Activated CD8-positive, alpha-beta memory T cell treated with anti-CD3 and anti-CD28 coated beads, Interleukin-2, amount 50 U/mL, for 1 hour (primary cell): ENCODE measurements at regions not wholly inside any gene's neighbourhood (a gene's known extent, or its start where the extent isn't known, plus 50 kb on each side); places are given as distances from the start of the nearest gene placed in this dataset.

Experiments
- DNase-seq: peaks from one replicate; pipeline ENCODE4 v3.0.0-alpha.2; 2020; ENCODE audit errors: extremely low read depth

DNA sequence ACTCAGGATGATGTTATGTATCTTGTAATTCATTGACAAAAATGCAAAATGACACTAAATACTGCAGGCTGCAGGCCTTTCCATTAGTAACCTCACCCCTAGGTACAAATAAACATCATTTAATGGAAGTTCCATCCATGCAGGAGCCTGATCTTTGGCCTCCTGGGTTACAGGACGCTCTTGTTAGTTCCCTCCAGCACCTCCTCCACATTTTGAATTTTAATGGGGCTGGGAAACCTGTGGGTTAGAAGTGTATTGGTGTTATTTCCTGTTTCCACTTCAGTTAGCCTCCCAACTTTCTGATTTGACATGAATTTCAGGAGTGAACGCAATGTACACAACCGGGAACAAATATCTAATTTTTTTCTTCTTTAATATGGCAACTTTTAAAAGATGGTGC lies 237.1 kb upstream of the ARGLU1 start:
- no peak for DNase-seq

DNA sequence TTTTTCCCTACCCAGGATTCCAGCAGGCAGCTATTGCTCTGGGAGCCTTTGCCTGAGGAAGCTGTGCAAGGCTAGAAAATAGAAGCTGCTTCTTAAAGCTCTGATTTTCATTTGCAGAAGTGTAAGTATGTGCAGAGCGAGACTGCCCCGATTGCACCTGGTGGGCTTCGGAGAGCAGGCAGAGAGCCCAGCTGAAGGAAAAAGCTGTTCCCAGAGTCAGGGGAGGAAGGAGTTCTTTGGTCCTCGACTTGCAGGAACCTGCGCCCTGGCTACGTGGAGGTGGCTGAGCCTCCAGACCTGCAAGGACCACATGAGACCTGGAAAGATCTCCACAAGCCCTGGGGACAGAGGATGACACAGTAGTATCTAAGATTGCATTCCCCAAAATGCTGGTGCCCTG lies 235.0 kb upstream of the ARGLU1 start:
- no peak for DNase-seq

DNA sequence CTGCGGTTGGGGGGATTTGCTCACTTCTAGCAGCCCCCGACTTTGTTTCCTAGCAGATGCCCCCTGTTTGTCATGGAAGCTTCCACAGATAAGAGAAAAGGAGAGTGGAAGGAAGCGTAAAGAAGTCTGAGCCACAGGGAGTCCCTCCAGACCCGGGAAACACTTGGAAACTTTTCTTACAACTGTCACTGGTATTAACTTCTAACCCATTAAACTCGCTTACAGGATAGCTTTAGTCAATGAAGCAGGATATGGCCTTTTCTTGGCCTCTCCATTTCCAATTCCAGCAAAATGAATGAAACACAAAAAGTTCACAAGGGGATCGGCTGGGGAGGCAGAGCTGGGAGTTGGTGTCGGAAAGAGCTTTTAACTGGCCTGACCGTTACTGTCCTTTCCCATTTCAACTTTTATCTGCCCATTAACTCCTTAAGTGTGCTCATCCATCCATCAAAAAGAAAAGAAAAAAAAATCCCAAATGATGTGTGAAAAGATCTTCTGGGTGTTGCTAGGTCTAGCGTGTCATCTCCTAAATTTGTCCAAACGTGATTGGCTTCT lies 231.9 kb upstream of the ARGLU1 start:
- no peak for DNase-seq

DNA sequence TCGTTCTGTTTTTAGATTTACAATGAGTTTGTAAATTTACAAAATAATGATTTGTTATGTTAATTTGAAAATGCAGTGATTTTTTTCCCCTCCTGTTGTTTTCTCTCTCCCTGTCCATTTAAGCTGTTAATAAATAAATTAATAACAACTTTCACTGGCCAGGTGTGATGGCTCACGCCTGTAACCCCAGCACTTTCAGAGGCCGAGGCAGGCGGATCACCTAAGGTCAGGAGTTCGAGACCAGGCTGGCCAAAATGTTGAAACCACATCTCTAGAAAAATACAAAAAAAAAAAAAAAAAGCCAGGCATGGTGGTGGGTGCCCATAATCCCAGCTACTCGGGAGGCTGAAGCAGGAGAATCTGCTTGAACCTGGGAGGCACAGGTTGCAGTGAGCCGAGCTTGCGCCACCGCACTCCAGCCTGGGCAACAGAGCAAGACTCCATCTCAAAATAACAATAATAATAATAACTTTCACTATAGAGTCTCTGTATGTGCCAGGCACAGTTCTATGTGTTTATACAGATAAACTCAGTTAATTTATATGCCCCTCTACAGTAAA lies 229.2 kb upstream of the ARGLU1 start:
- no peak for DNase-seq

DNA sequence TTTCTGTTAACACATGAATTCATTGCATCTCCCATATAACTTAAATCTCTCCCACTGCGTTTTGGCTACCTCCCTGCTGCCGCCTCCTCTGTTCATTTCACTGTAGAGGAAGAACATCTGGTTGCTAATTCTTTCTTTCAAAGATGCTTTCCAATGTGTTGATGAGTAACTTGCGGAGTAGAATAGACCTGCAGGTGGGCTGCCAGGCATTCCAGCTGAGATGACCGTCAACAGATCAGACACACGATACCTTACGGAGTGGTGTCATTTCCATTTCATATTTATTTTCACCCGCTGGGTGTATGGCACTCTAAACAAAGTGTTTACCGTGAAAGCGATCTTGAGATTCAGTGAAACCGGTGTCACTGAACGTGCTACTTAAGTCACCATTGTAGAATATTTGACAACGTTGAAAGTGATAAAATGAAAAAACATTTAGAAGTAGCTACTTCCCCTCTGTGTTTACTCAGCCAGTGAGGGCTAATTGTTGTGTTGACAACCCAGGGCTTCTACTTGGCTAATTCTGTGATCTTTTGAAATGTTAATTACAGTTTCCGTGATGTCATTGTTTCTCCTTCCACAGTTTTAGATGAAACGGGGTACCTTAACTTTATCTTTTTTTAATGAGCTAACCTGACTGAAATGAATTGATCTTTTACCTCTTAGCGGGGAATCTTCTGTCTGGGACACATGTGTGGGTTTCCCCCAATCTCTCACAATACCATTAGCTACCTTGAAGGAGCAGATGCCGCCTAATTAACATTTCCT lies 228.5 kb upstream of the ARGLU1 start:
- no peak for DNase-seq

DNA sequence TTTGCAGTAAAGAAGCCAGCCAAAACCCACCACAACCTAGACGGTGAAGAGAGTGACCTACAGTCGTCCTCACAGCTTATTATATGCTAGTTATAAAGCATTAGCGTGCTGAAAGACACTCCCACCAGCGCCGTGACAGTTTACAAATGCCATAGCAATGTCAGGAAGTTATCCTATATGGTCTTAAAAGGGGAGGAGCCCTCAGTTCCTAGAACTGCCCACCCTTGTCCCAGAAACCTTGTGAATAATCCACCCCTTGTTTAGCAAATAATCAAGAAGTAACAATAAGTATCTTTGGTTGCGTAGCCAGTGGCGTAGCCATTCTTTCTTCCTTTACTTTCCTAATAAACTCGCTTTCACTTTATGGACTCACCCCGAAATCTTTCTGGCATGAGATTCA lies 227.9 kb upstream of the ARGLU1 start:
- DNase-seq, result no peak

DNA sequence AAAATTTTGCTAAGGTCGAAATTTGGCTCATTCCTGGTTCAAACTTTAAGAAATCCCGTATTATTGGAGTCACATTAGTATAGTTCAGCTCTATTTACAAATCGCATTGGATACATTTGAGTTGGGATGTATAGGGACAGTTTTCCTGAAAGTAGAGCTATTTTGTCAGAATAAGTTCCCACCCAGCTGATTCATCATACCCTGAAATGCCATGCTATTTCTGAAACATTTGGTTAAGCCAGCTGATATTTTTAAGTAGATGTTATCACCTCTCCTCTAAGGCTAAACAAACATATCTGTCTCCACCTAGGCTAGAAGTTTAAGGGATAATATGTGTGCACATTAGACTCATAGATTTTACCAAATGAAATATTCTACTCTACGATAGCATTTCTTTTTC lies 226.2 kb upstream of the ARGLU1 start:
- DNase-seq, result no peak

DNA sequence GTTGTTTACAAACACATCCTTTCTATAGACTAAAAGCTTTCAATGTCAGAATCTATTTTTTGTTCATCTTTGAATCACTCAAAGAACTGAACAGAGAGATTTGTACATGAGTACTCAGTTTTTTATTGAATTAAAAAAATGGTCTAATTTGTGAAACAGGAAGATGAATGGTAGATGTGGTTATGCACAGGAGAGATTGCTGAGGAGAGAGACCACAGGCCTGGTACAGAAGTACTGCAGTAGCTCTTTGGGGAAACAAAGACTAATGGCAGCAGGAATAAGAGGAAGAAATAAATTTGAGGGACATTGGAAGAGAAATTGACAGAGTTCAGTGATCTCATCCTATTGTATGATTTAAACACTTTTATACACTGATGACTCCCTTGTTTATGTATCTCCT lies 222.0 kb upstream of the ARGLU1 start:
- DNase-seq, result no peak

DNA sequence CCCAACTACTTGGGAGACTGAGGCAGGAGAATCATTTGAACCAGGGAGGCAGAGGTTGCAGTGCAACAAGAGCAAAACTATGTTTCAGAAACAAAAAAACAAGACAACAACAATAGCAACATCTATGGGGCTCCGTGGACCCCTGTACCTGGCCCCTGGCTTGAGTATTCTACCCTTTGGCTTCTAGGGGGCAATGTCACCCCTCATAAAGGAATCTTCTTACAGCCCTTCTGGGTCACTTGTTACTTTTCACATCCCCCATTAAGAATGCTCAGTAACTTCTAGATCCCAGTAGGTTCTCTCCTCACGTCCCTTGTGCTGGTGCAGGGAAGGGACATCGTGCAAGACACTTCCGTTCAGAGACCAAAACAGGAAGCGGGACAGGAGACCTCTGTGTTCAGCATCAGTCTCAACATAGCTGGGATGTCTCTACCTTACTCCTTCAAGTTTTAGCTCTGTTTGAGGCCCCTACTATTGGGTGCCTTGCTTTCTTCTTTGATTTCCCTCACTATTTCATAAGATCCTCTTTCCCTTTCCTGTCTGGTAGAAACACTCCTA lies 218.1 kb upstream of the ARGLU1 start:
- DNase-seq, result no peak

DNA sequence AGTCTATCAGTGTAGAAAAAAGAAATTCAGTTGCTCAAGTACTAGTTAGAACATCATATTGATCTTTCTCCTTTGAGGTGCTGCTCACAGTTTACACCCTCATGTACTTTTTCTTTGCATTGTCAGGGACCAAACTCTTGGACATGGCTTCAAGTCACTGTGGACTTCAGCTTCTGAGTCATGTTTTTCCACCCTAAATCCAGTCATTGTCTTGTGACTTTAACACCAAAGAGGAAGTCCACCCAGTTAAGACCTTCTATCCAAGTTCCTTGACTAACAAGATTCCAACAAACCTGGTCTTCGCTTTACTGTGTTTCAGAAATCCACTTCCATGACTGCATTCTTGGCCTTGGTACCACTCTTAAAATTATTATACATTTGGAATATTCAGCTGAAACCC lies 206.7 kb upstream of the ARGLU1 start:
- no peak for DNase-seq

DNA sequence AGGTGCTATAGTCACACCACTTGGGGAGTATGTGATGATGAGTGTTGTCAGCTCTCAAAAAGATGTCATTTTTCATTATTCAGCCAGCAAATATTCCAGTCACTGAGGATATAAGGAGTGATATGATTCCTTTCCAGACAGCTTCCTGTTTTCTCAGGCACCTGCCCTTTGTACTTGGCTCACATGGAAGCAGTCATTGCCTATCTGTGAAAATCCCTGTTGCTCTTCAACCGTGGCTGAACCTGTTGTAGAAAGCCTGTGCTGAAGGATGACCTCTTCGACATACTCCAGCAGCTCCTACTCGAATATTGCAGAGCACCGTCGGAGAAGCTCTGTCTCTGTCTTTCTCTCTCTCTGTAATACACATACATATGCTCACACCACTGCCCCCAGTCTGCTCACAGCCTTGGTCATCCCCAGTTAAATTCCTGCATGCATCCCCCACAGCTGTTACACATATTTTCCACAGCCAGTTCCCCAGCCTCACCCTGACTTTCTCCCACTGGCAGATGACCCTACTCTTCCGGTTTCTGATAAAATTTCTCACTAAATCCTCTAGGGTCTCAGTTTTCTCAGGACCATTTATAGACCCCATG lies 204.2 kb upstream of the ARGLU1 start:
- DNase-seq, result no peak

DNA sequence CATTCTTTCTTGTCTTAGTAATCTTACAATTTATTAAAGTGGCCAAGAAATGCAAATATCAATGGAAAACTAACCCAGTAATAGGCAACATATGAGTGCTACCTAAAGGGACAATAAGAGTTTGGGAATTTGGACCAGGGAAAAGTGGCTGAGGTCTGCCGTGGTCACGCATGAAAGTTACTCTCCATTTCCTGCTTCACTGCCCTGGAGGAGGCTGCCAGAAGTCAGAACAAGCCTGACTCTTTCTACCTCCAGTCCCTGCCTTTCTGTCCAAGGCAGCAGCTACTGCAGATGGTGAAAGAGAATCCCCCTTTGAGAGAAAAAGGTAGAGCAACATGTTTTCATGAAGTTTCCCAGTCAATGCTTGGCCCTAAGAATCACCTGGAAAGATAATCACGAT lies 201.1 kb upstream of the ARGLU1 start:
- no peak for DNase-seq

DNA sequence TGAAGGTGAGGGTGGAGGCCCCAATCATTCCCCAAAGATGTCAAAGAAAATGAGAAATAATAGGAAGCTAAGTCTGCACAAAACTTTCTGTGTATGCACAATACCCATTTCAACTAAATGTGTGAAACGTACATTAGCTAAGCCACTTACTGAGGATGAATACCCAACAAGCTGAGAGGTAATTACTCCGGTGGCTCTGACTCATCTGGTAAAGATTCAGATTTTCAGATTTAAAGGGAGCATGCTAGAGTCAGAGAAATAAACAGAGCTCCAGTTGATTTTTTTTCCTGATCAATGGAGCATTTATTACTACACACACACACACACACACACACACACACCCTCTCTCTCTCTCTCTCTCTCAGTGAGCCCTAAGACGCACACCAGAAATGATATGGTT lies 194.8 kb upstream of the ARGLU1 start:
- no peak for DNase-seq

DNA sequence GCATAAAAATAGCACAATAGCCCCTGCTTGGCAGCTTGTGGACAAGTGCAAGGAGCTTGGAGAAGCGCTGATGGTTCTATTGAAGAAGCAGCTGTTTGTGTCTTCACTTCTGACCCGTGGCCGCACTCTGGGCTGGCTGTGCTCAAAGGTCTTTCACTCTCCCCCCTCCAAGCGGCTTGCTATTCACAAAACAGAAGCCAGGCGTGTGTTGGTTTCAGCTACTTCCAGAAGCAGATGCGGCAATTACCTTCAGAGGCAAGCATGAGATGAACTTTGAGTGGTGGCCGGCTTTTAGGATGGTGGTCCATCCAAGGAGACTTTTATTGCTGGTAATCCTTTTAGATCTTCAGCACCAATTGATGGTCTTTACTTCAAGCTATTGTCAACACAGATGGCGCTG lies 188.5 kb upstream of the ARGLU1 start:
- no peak for DNase-seq

DNA sequence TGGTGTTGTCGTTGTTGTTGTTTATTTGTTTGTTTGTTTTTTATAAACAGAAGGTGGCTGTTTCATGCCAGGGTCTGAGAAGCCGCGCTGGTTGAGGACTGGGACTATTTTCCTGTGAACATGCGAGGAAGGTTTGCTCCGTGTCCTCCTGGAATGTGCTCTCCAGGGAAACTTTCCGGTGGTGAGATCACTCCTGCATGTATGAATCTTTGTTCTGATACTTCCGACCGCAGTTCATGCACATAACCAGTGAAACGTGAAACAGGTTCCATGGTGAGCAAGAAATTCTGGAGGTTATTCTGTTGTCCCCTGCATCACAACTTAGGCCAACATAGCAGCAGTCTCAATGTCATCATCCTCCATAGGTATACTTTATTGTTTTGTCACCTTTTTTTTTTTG lies 187.6 kb upstream of the ARGLU1 start:
- DNase-seq, result no peak

DNA sequence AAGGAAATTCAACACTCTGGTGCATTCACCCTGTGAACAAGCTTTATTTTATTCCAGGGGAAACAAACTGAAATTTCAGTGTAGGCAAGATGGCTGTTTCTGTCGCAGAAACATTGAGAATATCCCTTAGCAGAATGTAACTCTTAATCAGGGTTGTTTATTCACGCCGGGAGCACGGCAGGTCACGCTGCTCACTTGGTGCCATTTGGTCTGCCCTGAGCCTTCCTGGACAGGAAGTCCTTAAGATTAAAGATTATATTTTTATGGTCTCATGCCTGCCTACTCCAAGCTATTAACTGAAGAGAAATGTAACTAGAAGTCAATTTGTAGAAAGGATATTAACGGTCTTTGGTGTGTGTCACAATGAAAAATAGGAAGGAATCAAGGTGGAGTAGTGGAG lies 185.3 kb upstream of the ARGLU1 start:
- DNase-seq, result no peak

DNA sequence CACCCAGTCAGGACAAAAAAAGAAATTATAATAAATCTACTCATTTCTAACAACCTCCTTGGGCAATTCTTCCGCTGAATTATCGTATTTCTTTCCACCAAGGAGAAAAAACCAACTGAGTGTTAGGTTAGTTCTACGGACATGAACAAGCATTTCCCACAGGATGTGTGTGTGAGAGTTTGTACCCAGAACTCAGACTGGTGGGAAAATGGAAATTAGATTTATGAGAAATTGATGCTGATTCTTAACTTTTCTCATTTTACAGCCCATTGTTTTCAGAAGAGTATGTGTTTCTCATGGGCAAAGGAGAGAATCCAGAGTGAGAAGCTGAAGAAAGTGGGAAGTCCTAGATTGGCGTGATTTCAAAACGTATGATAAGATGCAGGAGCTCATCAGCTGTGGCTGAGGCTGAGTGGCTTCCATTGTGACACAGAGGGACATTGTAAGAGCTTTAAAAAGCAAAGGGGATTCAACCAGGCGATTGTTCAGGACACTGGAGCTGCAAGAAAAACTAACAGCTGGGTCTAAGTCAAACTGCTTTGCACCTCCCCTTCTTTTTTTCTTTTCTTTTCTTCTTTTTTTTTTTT lies 184.7 kb upstream of the ARGLU1 start:
- no peak for DNase-seq

DNA sequence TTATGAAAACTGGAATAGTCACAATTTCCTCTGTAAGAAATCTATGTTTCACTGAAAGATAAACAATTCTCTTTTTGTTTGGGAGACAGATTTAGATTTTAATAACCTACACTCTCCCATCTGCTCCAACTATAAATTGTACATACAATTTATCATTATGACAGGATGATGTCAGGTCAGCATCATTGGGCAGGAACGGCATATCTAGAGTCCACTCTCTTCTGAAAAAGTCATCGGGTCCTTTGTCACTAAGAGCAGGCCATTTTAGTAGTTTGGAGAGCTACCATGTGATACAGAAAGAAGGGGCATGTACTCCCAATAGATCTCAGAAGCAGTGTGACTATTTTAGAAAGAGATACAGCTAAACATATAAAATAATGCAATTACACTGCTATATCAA lies 180.8 kb upstream of the ARGLU1 start:
- no peak for DNase-seq

DNA sequence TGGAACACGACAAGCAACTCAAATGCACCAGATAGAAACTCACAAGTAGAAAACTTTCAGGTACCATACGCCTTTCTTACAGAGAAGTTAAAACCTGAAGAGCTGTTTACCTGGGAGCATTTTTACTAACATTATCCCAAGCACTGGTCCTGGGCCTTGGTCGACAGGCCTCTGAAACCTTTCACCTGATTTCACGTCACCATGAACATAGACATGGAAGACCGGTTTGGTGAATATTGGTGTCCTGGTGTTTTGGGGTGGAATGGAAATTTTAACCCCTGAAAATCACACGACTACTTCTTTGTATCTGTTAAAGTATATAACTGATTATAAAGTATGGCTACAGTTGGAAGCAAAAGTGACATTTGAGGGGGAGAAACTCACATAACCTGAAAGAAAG lies 176.6 kb upstream of the ARGLU1 start:
- no peak for DNase-seq

DNA sequence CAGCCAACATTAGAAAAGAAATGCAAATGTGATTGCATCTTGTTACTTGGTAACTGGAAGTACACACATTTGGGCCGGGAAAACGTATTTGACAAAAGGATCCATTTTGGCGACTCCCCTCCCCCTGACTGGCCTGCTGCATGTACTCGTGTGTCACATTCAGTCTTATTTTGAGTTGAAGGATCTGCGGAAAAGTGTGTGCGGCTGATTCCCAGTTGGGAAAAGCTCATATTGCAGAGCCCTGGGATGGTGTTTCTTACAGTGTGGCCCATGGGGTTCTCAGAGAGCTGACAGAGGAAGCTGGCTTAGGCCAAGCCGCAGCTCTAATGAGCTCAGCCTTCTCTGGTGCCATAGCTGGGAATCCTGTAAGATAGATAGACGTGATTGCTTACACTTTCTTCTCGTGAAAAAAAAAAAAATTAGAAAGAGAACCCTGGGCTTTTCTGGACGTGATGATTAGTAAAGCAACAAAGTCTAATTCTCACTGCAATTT lies 170.3 kb upstream of the ARGLU1 start:
- no peak for DNase-seq

DNA sequence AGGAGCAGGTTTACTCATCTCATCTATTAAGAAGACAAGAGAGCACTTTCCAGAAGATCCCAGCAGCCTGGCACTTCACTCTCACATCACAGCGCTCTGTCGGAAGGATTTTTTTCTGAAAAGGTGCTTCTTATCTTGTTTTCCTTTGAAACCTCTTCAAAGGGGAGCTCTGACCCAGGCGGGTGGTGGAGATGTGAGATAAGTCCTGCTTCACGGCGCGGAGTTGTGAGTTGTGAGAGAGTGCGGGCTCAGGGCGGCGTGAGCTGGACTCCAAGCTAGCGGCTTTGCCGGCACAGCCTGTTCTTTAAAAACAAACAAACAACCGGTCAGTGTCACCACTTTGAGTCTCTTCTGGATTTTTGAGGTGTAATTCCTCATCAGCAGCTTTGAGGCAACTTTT lies 169.0 kb upstream of the ARGLU1 start:
- no peak for DNase-seq

DNA sequence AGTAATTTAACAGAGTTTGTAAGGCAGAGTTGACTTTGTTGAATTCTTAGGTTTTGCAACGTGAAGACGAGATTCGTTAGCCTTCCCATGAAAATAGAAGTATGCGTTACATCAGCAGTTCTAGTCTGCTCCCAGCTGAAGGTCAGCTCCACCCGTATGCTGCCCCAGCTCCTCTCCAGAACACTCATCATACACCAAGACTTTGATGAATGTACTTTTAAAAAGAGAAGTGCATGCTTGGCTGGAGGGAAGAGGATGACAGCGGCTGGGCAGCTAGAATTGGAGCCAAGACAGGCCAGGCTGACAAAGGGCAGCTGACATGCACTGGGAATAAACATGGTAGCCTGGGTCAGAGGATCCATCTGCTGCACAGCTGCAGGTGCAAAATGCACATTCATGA lies 166.3 kb upstream of the ARGLU1 start:
- DNase-seq, result no peak
